HG03571 (cell line): ENCODE measurements at regions not wholly inside any gene's neighbourhood (a gene's known extent, or its start where the extent isn't known, plus 50 kb on each side); places are given as distances from the start of the nearest gene placed in this dataset.
"Not testable (repeated sequence)": the region's sequence is repeated elsewhere in the genome, so short reads cannot be mapped to it uniquely, and the experiment has no call there.

Experiments used
- ATAC-seq: cut with Tn5 transposase; IDR thresholded peaks from one replicate; pipeline ENCODE4 v1.9.1; 2021; ENCODE audit not compliant: unreplicated experiment

- no peak for ATAC-seq
These were observed 262.5 kb upstream of the HS3ST1 start for GRCh38 chr4:11691236-11691635.

DNA sequence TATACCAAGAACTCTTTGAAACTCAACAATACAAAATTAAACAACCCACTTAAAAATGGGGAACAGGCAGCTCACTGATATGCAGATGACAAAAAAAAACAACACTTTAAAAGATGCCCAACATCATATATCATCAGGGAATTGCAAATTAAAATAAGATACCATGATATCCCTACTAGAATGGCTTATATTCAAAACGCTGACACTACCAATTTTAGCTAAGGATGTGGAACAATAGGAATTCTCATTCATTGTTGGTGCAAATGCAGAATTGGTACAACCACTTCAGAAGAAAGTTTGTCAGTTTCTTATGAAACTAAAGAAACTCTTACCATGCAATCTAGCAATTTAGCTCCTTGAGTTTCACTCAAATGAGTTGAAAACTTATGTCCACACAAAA, 259.0 kb upstream of the HS3ST1 start:
- no peak for ATAC-seq

DNA sequence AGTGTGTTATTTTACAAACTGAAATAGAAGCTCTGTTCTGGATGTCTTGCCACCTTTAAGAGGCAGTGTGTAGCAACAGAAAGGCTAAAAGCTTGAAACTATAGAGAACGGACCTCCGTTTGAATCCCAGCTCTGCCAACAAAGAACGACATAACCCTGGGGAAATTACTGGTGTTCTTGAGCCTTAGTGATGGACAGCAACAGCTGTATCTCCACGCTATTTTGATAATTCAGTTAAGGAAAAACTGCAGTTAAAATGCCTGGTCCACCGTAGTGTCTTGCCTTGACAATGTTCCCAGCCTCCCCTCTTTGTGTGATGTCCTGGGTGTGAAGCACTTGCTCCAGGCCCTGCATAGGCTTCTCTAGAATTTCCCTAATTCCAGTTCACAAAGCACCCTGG, 256.8 kb upstream of the HS3ST1 start:
- no peak for ATAC-seq

DNA sequence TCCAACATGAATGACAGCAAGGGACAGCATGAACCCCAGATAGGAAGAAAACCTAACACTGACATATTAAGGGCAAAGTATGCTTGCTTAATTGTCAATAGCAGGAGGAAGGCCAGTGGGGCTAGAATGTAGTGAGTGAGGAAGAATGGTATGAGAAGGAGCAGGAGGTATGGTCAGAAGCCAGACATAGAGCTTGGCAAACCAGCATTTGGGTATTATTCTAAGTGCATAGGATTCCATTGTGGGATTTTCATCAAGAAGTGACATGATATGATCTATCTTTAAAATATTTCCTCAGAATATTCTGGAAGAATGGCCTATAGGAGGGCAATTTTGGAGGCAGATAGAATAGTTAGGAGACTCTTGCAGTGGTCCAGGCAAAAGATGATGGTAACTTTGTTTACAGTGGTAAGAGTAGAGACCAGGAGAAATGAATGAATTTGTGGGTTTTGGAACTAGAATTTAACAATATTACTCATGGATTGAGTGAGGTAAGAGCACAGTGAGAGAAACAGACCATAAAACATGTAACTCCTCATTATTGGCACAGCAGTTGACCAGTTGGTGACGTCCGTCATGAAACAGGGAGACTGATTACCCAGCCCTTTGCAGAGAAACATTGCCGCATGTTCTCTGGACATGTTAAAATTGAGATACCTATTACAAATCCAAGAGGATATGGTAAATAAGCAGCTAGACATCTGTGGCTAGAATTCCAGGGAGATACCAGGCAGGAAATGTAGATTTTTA, 246.5 kb upstream of the HS3ST1 start:
- no peak for ATAC-seq

DNA sequence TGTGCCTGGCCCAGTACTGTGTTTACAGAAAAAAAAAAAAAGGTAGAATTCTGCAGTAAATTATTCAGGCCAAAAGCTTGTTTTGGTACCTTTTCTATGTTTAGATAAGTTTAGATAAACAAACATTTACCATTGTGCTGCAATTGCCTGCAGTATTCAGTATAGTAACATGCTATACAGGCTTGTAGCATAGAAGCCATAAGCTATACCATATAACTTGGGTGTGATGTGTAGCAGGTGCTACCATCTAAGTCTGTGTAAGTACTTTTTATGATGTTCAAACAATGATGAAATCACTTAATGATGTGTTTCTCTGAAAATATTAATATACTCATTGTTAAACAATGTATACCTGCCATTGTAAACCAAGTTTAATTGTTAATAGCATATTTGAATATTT, 241.6 kb upstream of the HS3ST1 start:
- ATAC-seq = no peak

DNA sequence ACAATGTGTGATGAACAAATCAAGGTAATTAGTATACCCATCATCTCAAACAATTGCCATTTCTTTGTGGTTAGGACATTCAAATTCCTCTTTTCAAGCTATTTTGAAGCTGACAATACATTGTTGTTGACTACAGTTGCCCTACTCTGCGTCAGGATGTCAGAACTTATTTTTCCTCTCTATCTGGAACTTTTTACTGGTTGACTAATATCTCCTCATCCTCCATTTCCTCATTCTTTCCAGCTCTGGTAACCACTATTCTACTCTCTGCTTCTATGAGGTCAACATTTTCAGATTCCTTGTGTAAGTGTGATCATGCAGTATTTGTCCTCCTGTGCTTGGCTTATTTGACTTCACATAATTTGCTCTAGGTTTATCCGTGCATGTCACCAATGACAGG, 240.5 kb upstream of the HS3ST1 start:
- no peak for ATAC-seq

DNA sequence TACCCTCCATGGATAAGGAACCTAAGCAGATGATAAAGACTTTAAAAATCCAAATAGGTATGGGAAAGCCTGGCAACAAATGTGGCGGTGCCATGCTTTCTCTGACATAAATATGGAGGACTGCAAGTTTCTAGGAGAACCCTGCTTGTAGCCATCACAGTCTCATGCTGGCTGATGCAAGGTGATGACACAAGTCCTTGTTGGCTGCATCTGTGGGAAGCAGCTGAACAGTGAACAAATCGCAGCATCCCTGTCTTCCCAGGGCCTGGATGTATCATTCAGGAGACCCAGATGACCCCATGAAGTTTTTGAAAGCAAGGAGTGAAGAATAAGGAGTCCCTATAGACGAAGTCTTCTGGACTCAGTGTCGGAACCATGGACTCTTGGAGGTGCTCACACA, 234.4 kb upstream of the HS3ST1 start:
- no peak for ATAC-seq

DNA sequence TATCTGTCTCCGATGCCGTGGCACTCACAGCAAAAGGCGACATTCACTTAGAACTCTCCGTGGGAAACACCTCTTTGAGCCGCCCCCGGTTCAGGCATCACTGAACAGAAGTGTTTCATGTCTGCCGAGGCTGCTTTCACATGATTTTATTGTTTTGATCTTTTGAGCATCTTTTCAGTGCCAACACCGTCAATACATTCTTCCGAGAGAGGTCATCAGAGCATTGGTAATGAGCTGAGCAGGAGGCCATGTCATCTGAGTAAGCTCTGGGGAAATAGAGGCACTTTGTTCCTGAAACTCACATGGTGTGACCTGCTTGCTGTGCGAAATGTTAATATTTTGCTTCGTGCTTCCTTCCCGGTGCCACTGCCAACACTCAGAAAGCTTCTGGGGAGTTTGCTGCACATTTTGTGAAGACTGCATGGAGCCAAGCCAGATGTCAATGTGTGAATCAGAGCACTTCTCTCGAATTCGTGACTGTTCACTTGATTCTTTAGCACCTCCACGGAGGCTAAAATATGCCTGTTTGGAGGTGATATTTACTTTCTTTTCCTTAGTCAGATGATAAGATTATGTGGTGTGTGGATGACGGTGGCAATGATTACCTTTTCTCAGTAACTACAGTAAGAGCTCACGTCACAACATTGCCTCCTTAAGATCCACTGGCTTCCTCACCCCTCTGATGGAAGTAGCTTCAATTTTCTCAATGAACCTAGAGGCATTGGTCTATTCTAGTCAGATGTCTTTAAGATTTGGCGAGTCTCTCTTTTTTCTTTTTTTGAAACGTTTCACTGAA, 222.3 kb upstream of the HS3ST1 start:
- ATAC-seq = no peak

DNA sequence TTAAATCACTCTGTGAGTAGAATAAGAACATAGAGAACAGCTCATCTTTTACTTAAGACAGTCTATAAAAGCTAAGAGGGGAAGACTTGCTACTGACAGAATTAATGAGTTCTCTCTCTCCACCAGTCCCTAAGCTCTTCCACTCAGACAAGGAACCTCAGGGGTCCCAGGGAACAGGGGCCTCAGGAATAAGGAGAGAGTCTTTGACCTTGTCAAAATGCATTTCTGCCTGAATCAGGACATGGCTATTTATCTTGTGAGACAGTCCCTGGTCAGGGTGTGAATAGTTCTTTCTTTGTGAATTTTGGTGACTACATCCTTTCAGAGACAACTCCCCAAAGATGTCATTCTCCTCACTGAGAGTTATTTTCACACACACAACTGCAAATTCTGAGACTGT, 218.7 kb upstream of the HS3ST1 start:
- no peak for ATAC-seq

- not testable (repeated sequence) for ATAC-seq
These were observed 214.4 kb upstream of the HS3ST1 start for GRCh38 chr4:11643081-11643480.

DNA sequence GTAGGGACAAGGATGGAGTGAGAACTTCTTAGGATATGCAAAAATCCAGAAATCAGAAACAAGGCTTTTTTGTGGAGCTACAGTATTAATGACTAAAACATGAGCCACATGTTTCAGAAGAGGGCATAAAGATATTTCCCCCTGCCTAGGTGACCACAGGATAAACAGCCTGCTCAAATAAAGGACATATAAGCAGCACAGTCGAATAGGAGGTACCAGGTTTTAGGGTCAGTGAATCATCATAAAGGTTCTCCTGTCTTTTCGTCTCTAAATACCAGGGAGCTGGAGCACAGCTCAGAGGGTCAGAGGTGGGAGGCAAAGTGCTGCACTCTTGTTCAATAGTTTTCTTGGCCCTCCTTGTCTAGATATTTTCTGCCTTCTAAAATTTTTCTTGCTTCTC, 211.9 kb upstream of the HS3ST1 start:
- ATAC-seq = no peak

- ATAC-seq = no peak
These were observed 207.9 kb upstream of the HS3ST1 start for GRCh38 chr4:11636551-11636950.

- no peak for ATAC-seq
These were observed 207.3 kb upstream of the HS3ST1 start for GRCh38 chr4:11636031-11636430.

DNA sequence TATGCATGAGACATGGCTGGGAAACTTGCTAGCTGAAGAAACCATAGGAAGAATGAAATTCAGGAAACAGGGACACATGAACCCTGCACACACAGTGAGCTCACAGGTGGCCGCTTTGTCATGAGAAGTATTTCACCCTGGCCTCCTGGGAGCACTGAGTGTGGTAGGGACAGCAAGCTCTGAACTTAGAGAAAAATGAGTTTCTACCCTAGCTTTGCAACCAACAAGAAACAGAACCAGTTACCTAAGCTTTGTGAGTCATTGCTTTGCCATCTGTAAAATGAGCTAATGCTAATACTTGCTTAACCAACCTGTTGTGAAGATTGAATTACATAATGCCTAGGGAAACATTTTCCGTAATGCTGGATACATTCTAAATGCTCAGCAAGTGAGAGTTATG, 206.6 kb upstream of the HS3ST1 start:
- no peak for ATAC-seq

GRCh38 chr4:11634283-11634682, 205.6 kb upstream of the HS3ST1 start:
- no peak for ATAC-seq

- no peak for ATAC-seq
These were observed 204.7 kb upstream of the HS3ST1 start for GRCh38 chr4:11633430-11633829.

GRCh38 chr4:11632483-11632882, 203.8 kb upstream of the HS3ST1 start:
- ATAC-seq = no peak

GRCh38 chr4:11632025-11632424, 203.3 kb upstream of the HS3ST1 start:
- no peak for ATAC-seq

DNA sequence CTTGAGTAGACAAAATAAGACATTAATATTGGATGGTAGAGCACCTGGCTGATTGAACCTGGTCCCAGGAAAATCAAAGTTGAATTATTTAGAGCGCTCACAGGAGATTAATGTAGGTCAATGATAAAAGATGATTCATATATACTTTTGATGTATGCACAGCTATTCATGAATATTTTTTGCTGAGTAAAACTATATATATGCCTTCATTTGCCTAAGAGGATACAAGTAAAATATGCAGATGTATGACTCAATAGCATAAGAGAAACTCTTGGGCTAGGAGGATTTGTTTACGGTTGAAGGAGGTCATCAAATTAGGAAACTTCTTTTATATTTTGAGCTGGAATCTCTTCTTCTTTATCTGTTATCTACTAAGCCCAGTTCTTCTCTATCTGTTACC, 202.7 kb upstream of the HS3ST1 start:
- ATAC-seq = no peak

DNA sequence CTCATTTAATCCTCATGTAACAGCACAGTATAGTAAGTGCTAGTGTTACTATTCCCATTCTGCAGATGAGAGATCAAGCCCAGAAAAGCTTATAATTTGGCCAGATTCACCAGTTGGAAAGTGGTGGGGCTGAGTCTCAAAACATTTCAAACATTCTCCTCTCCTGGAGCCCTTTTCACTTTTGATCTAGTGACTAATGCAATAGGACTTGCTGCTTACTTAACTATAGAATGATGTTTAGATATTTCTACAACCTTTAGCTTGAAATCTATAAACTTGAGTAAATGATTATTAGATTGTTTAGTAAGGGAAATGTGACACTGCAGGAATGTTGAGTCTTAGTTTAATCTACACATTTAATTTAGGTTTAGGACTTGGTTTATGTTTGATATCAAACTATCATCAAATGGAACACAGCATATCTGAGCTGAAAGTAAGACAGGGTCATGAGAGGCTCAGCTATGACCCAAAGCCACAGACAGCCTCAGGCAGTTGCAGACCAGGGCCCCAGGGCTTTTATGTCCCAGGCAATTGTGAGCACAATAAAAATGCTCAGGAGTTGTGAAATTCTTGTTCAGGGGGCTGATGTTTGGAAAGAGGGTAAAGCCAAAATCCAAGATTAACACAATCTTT, 199.5 kb upstream of the HS3ST1 start:
- no peak for ATAC-seq

DNA sequence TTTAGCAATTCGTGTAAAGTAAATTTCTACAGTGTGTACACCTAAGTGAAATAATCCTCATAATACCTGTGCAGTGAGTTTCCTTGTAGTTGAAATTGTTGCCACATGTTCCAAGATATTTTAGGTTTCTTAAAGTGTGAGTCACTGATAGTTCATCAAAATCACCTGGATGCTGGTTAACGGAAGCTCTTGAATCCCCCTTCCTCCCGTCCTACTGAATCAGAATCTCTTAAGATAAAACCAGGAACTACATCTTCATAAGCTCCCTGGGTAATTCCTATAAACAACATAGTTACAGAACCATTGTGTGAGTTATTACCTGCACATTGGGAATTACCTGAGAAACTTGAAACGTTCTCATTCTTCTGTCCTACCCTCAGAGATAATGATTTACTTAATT, 197.4 kb upstream of the HS3ST1 start:
- ATAC-seq = no peak

- ATAC-seq = no peak
These were observed 196.5 kb upstream of the HS3ST1 start for GRCh38 chr4:11625211-11625610.
